Nephron (organoid): ENCODE measurements at regions not wholly inside any gene's neighbourhood (a gene's known extent, or its start where the extent isn't known, plus 50 kb on each side); places are given as distances from the start of the nearest gene placed in this dataset.
"Not testable (repeated sequence)": the region's sequence is repeated elsewhere in the genome, so short reads cannot be mapped to it uniquely, and the experiment has no call there.

ENCODE experiments used
- H3K27ac Mint-ChIP-seq, 3 experiments: 2 replicates each; pipeline ENCODE4 v1.8.0; 2020; ENCODE audit warnings: mixed read lengths in 3 of 3, mild to moderate bottlenecking in 2 of 3, moderate library complexity in 1 of 3
- H3K27me3 Mint-ChIP-seq: 2 replicates; pipeline ENCODE4 v1.8.0; 2021; ENCODE audit warnings: low read depth, mild to moderate bottlenecking, moderate library complexity, mixed read lengths
- H3K36me3 Mint-ChIP-seq: 2 replicates; pipeline ENCODE4 v1.8.0; 2020; ENCODE audit warnings: low read depth, mixed read lengths
- H3K4me1 Mint-ChIP-seq: 2 replicates; pipeline ENCODE4 v1.8.0; 2020; ENCODE audit warnings: mixed read lengths
- H3K4me3 Mint-ChIP-seq, 3 experiments: 2 replicates each; pipeline ENCODE4 v1.8.0; 2020; ENCODE audit warnings: mild to moderate bottlenecking in 3 of 3, mixed read lengths in 3 of 3, moderate library complexity in 2 of 3
- H3K9me3 Mint-ChIP-seq: 2 replicates; pipeline ENCODE4 v1.8.0; 2020; ENCODE audit warnings: mixed read lengths
- CTCF ChIP-seq, 3 experiments: fragments of 200-600 bp; sonication (generic); IDR thresholded peaks; one replicate each; pipeline ENCODE4 v1.5.0; 2021; ENCODE audit warnings: antibody characterized with exemption in 3 of 3; ENCODE audit not compliant: unreplicated experiment in 3 of 3

GRCh38 chr4:167842487-167842886 lies 249.8 kb upstream of the ANXA10 start:
- Mint-ChIP-seq H3K27me3 (no peaks in the 10 kb centered on the region), H3K4me1 (peaks cover 4% of the 10 kb centered on the region), H3K36me3 (no peaks in the 10 kb centered on the region), H3K4me3 (no peak overlapping the region), H3K27ac (no peak overlapping the region), H3K9me3 (peaks cover 3% of the 10 kb centered on the region)
- TF ChIP-seq CTCF (IDR thresholded peaks at IDR 0.05; ENCODE audit: unreplicated experiment in 3 of 3) = no peak

GRCh38 chr4:167854881-167855280 lies 237.5 kb upstream of the ANXA10 start:
- no peak overlapping the region for H3K4me3 Mint-ChIP-seq
- H3K36me3 Mint-ChIP-seq = no peaks in the 10 kb centered on the region
- H3K9me3 Mint-ChIP-seq = peaks cover 5% of the 10 kb centered on the region
- no peaks in the 10 kb centered on the region for H3K27me3 Mint-ChIP-seq
- no peaks in the 10 kb centered on the region for H3K4me1 Mint-ChIP-seq
- no peak for TF ChIP-seq CTCF (IDR thresholded peaks at IDR 0.05; ENCODE audit: unreplicated experiment in 3 of 3)
- H3K27ac Mint-ChIP-seq = no peak overlapping the region

DNA sequence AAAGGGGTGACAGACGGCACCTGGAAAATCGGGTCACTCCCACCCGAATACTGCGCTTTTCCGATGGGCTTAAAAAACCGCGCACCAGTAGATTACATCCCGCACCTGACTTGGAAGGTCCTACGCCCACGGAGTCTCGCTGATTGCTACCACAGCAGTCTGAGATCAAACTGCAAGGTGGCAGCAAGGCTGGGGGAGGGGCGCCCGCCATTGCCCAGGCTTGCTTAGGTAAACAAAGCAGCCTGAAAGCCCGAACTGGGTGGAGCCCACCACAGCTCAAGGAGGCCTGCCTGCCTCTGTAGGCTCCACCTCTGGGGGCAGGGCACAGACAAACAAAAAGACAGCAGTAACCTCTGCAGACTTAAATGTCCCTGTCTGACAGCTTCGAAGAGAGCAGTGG lies 234.2 kb upstream of the ANXA10 start:
- H3K27me3 Mint-ChIP-seq, H3K4me1 Mint-ChIP-seq, H3K36me3 Mint-ChIP-seq, H3K4me3 Mint-ChIP-seq, H3K27ac Mint-ChIP-seq: not testable (repeated sequence)
- H3K9me3 Mint-ChIP-seq = peaks cover 10% of the 10 kb centered on the region

GRCh38 chr4:167867191-167867590 lies 225.1 kb upstream of the ANXA10 start:
- H3K36me3 Mint-ChIP-seq = no peaks in the 10 kb centered on the region
- H3K4me3 Mint-ChIP-seq = no peak overlapping the region
- TF ChIP-seq CTCF (IDR thresholded peaks at IDR 0.05; ENCODE audit: unreplicated experiment in 3 of 3) = no peak
- no peaks in the 10 kb centered on the region for H3K4me1 Mint-ChIP-seq
- no peaks in the 10 kb centered on the region for H3K9me3 Mint-ChIP-seq
- H3K27ac Mint-ChIP-seq = no peak overlapping the region
- no peaks in the 10 kb centered on the region for H3K27me3 Mint-ChIP-seq

DNA sequence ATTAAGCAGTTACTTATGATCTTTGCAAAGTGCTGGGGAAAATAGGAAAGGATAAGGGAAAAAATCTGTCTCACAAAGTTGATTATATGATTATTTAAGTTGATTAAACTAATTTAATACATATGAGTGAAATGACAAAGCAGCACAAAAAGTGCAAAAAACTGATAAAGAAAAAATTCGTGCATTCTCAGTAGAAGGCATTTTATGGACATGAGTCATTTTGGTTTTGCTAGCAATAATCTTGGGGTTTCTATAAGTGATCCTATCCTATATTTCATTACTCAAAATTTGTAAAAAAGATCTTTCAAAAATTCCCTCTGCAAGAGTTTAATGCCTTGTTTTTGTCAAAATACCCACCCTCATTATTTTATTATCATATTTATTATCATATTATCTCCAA lies 224.2 kb upstream of the ANXA10 start:
- H3K9me3 Mint-ChIP-seq = no peaks in the 10 kb centered on the region
- no peak overlapping the region for H3K4me3 Mint-ChIP-seq
- H3K27me3 Mint-ChIP-seq = no peaks in the 10 kb centered on the region
- no peak overlapping the region for H3K27ac Mint-ChIP-seq
- no peaks in the 10 kb centered on the region for H3K36me3 Mint-ChIP-seq
- no peaks in the 10 kb centered on the region for H3K4me1 Mint-ChIP-seq
- no peak for TF ChIP-seq CTCF (IDR thresholded peaks at IDR 0.05; ENCODE audit: unreplicated experiment in 3 of 3)

- Mint-ChIP-seq H3K36me3 (no peaks in the 10 kb centered on the region), H3K4me3 (no peak overlapping the region), H3K27ac (no peak overlapping the region), H3K4me1 (no peaks in the 10 kb centered on the region), H3K9me3 (no peaks in the 10 kb centered on the region), H3K27me3 (no peaks in the 10 kb centered on the region)
- TF ChIP-seq CTCF (IDR thresholded peaks at IDR 0.05; ENCODE audit: unreplicated experiment in 3 of 3) = no peak
These were observed 218.8 kb upstream of the ANXA10 start for GRCh38 chr4:167873496-167873895.

GRCh38 chr4:167876091-167876490 lies 216.2 kb upstream of the ANXA10 start:
- H3K36me3 Mint-ChIP-seq, H3K27ac Mint-ChIP-seq, H3K4me1 Mint-ChIP-seq, H3K27me3 Mint-ChIP-seq, H3K9me3 Mint-ChIP-seq, H3K4me3 Mint-ChIP-seq: not testable (repeated sequence)

DNA sequence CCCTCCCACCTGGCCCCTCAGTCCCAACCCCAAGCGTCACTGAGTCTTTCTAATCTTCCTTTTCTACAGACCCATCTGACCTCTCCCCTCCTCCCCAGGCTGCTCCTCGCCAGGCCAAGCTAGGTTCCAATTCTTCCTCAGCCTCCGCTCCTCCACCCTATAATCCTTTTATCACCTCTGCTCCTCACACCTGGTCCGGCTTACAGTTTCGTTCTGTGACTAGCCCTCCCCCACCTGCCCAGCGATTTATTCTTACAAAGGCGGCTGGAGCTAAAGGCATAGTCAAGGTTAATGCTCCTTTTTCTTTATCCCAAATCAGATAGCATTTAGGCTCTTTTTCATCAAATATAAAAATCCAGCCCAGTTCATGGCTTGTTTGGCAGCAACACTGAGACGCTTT lies 214.5 kb upstream of the ANXA10 start:
- H3K9me3 Mint-ChIP-seq, H3K36me3 Mint-ChIP-seq, H3K27me3 Mint-ChIP-seq, H3K4me1 Mint-ChIP-seq, H3K27ac Mint-ChIP-seq, H3K4me3 Mint-ChIP-seq: not testable (repeated sequence)
